ENCODE measurements at regions not wholly inside any gene's neighbourhood (a gene's known extent, or its start where the extent isn't known, plus 50 kb on each side); places are given as distances from the start of the nearest gene placed in this dataset.

- no peak for DNase-seq (ENCODE audit: low spot score)
Observed at GRCh38 chr7:50209461-50210135, 94.9 kb upstream of the IKZF1 start.

- no peak for DNase-seq (ENCODE audit: low spot score)
Observed at GRCh38 chr7:50208378-50208982, 96.0 kb upstream of the IKZF1 start.

- no peak for DNase-seq (ENCODE audit: low spot score)
Observed at GRCh38 chr7:50207686-50208255, 96.7 kb upstream of the IKZF1 start.

GRCh38 chr7:50207251-50207564, 97.3 kb upstream of the IKZF1 start:
- DNase-seq (ENCODE audit: low spot score), result no peak

- no peak for DNase-seq (ENCODE audit: low spot score)
Observed at GRCh38 chr7:50206453-50207250, 97.9 kb upstream of the IKZF1 start.

GRCh38 chr7:50205011-50205410, 99.5 kb upstream of the IKZF1 start:
- no peak for DNase-seq (ENCODE audit: low spot score)

GRCh38 chr7:50204581-50204980, 99.9 kb upstream of the IKZF1 start:
- no peak for DNase-seq (ENCODE audit: low spot score)

- no peak for DNase-seq (ENCODE audit: low spot score)
Observed at GRCh38 chr7:50203521-50203920, 101.0 kb upstream of the IKZF1 start.

GRCh38 chr7:50202052-50202555, 102.4 kb upstream of the IKZF1 start:
- DNase-seq (ENCODE audit: low spot score), result no peak

GRCh38 chr7:50199824-50200223, 104.7 kb upstream of the IKZF1 start:
- no peak for DNase-seq (ENCODE audit: low spot score)

GRCh38 chr7:50197549-50197948, 104.5 kb upstream of the ZPBP start:
- DNase-seq (ENCODE audit: low spot score), result no peak

- DNase-seq (ENCODE audit: low spot score), result no peak
Observed at GRCh38 chr7:50196719-50197118, 103.7 kb upstream of the ZPBP start.

GRCh38 chr7:50190776-50191175, 97.7 kb upstream of the ZPBP start:
- no peak for DNase-seq (ENCODE audit: low spot score)

GRCh38 chr7:50189371-50189770, 96.3 kb upstream of the ZPBP start:
- DNase-seq (ENCODE audit: low spot score), result no peak

GRCh38 chr7:50185951-50186682, 93.1 kb upstream of the ZPBP start:
- DNase-seq (ENCODE audit: low spot score), result no peak

- no peak for DNase-seq (ENCODE audit: low spot score)
Observed at GRCh38 chr7:50185208-50185607, 92.2 kb upstream of the ZPBP start.

- DNase-seq (ENCODE audit: low spot score), result no peak
Observed at GRCh38 chr7:50184271-50184990, 91.4 kb upstream of the ZPBP start.

- no peak for DNase-seq (ENCODE audit: low spot score)
Observed at GRCh38 chr7:50182759-50183158, 89.7 kb upstream of the ZPBP start.

- no peak for DNase-seq (ENCODE audit: low spot score)
Observed at GRCh38 chr7:50181081-50181480, 88.0 kb upstream of the ZPBP start.

- no peak for DNase-seq (ENCODE audit: low spot score)
Observed at GRCh38 chr7:50178166-50178565, 85.1 kb upstream of the ZPBP start.

GRCh38 chr7:50174948-50175347, 81.9 kb upstream of the ZPBP start:
- DNase-seq (ENCODE audit: low spot score), result no peak

All from AG20443 (cell line).